A549 (cell line): ENCODE measurements at regions not wholly inside any gene's neighbourhood (a gene's known extent, or its start where the extent isn't known, plus 50 kb on each side); places are given as distances from the start of the nearest gene placed in this dataset.

ENCODE experiments used
- ATAC-seq, 2 experiments: fragments of 200-7000 bp in 1 of 2; fragments of >200 bp in 1 of 2; cut with Nextera tagmentation in 1 of 2; cut with Tn5 transposase in 1 of 2; 3 replicates each; pipeline versions ENCODE4 v1.8.0 to v1.9.1; 2018 to 2020; ENCODE audit warnings: mild to moderate bottlenecking in 1 of 2, moderate library complexity in 1 of 2
- CTCF ChIA-PET: fragments of 300-600 bp; sonication (Branson Sonifier 250); formaldehyde crosslinking; extraction: SDS; loops from one replicate; lab custom pipeline; 2021; ENCODE audit warnings: antibody characterized with exemption, inconsistent platforms; lab: Yijun Ruan, JAX
- POLR2A ChIA-PET: fragments of 350-600 bp; formaldehyde crosslinking; extraction: SDS; loops from one replicate; lab custom pipeline; 2021; ENCODE audit warnings: antibody characterized with exemption, inconsistent platforms; lab: Yijun Ruan, JAX
- DNase-seq, 2 experiments: peaks; one replicate each; pipeline versions ENCODE4 v3.0.0 to v3.0.0-alpha.2; 2011 to 2016; ENCODE audit warnings: low read depth in 1 of 2, low spot score in 1 of 2
- FAIRE-seq: peaks from 2 replicates; lab custom pipeline; 2011; peaks lifted over from hg19 to GRCh38; lab: Jason Lieb, UNC
- H3K27ac ChIP-seq, 2 experiments: fragments of >200 bp; sonication (Bioruptor Twin); formaldehyde crosslinking; 3 replicates each; pipeline ENCODE4 v1.5.1; 2016 to 2017
- H3K4me1 ChIP-seq: fragments of >200 bp; sonication (Bioruptor Twin); formaldehyde crosslinking; 3 replicates; pipeline ENCODE4 v1.6.1; 2016
- H3K4me2 ChIP-seq: fragments of >200 bp; sonication (Bioruptor Twin); formaldehyde crosslinking; 3 replicates; pipeline ENCODE4 v1.6.1; 2016
- H3K4me3 ChIP-seq: fragments of >200 bp; sonication (Bioruptor Twin); formaldehyde crosslinking; 3 replicates; pipeline ENCODE4 v1.5.1; 2016
- H3K9me3 ChIP-seq: fragments of >200 bp; sonication (Bioruptor Twin); formaldehyde crosslinking; 3 replicates; pipeline ENCODE4 v1.6.1; 2016
- ATOH8 ChIP-seq: fragments of 250-450 bp; sonication (Bioruptor Pico); IDR thresholded peaks from 2 replicates; pipeline ENCODE4 v1.5.0; 2020; ENCODE audit warnings: low read depth, mild to moderate bottlenecking, moderate library complexity
- CBX2 ChIP-seq: fragments of 200-600 bp; sonication (generic); IDR thresholded peaks from 2 replicates; pipeline ENCODE4 v1.6.1; 2016; ENCODE audit warnings: low read depth, mild to moderate bottlenecking, borderline replicate concordance
- CBX8 ChIP-seq: fragments of 200-600 bp; sonication (generic); IDR thresholded peaks from 2 replicates; pipeline ENCODE4 v1.6.1; 2016
- CHD2 ChIP-seq: fragments of 150-350 bp; IDR thresholded peaks from 2 replicates; pipeline ENCODE4 v1.6.1; 2014; ENCODE audit warnings: low read length; ENCODE audit not compliant: partially characterized antibody
- CHD4 ChIP-seq: fragments of 200-600 bp; sonication (generic); IDR thresholded peaks from 2 replicates; pipeline ENCODE4 v1.6.1; 2016; ENCODE audit warnings: antibody characterized with exemption, mild to moderate bottlenecking, borderline replicate concordance
- E2F6 ChIP-seq: IDR thresholded peaks from 2 replicates; pipeline ENCODE4 v1.6.1; 2012; ENCODE audit warnings: low read depth, borderline replicate concordance
- EHF ChIP-seq: fragments of 250-450 bp; sonication (Bioruptor Pico); IDR thresholded peaks from 2 replicates; pipeline ENCODE4 v1.5.0; 2020; ENCODE audit warnings: mild to moderate bottlenecking
- GATA3 ChIP-seq: IDR thresholded peaks from 2 replicates; pipeline ENCODE4 v1.6.1; 2012; ENCODE audit warnings: borderline replicate concordance
- HES2 ChIP-seq: fragments of >200 bp; sonication (Bioruptor Twin); formaldehyde crosslinking; IDR thresholded peaks from 2 replicates; pipeline ENCODE4 v1.6.1; 2016
- HEYL ChIP-seq: fragments of 250-450 bp; sonication (Bioruptor Pico); IDR thresholded peaks from 2 replicates; pipeline ENCODE4 v1.8.0; 2021; ENCODE audit warnings: mild to moderate bottlenecking, moderate library complexity
- HMGXB4 ChIP-seq: fragments of 250-450 bp; sonication (Bioruptor Pico); IDR thresholded peaks from 2 replicates; pipeline ENCODE4 v1.5.0; 2021; ENCODE audit warnings: mild to moderate bottlenecking, moderate library complexity, borderline replicate concordance
- HOXB13 ChIP-seq: fragments of 250-450 bp; sonication (Bioruptor Pico); IDR thresholded peaks from 2 replicates; pipeline ENCODE4 v1.5.0; 2020; ENCODE audit warnings: low read depth, mild to moderate bottlenecking, moderate library complexity
- HOXB5 ChIP-seq: fragments of 250-450 bp; sonication (Bioruptor Pico); IDR thresholded peaks from 2 replicates; pipeline ENCODE4 v1.5.0; 2020; ENCODE audit warnings: mild to moderate bottlenecking, moderate library complexity
- JUN ChIP-seq, 2 experiments: fragments of >200 bp; sonication (Bioruptor Twin); formaldehyde crosslinking; IDR thresholded peaks; 2 replicates in 1 of 2; 3 replicates in 1 of 2; pipeline ENCODE4 v1.6.1; 2016 to 2017
- JUNB ChIP-seq: fragments of >200 bp; sonication (Bioruptor Twin); formaldehyde crosslinking; IDR thresholded peaks from 2 replicates; pipeline ENCODE4 v1.6.1; 2016
- KDM5A ChIP-seq: fragments of 200-600 bp; sonication (generic); IDR thresholded peaks from 2 replicates; pipeline ENCODE4 v1.6.1; 2016; ENCODE audit warnings: antibody characterized with exemption, mild to moderate bottlenecking
- MAX ChIP-seq: IDR thresholded peaks from 2 replicates; pipeline ENCODE4 v1.6.1; 2012
- MAZ ChIP-seq: fragments of 150-350 bp; IDR thresholded peaks from 2 replicates; pipeline ENCODE4 v1.6.1; 2014; ENCODE audit warnings: antibody characterized with exemption, low read depth, low read length, borderline replicate concordance
- MYC ChIP-seq: IDR thresholded peaks from 2 replicates; pipeline ENCODE4 v1.6.1; 2012; ENCODE audit warnings: mild to moderate bottlenecking, inconsistent platforms, low read length, improper control_type of control experiment, borderline replicate concordance
- NFE2L2 ChIP-seq: fragments of 150-350 bp; conservative IDR thresholded peaks from 2 replicates; pipeline ENCODE4 v1.6.1; 2014; ENCODE audit warnings: low read length
- NR3C1 ChIP-seq: fragments of >200 bp; sonication (Bioruptor Twin); formaldehyde crosslinking; IDR thresholded peaks from 3 replicates; pipeline ENCODE4 v1.6.1; 2017
- PBX3 ChIP-seq: IDR thresholded peaks from 2 replicates; pipeline ENCODE4 v1.6.1; 2012
- RCOR1 ChIP-seq: fragments of 150-350 bp; IDR thresholded peaks from 2 replicates; pipeline ENCODE4 v1.6.1; 2014; ENCODE audit warnings: antibody characterized with exemption, low read length, low read depth
- REST ChIP-seq: fragments of 200-600 bp; sonication (generic); IDR thresholded peaks from 2 replicates; pipeline ENCODE4 v1.6.1; 2016; ENCODE audit warnings: antibody characterized with exemption, mild to moderate bottlenecking, moderate library complexity
- USF2 ChIP-seq: fragments of 450-650 bp; IDR thresholded peaks from 2 replicates; pipeline ENCODE4 v1.6.1; 2014; ENCODE audit warnings: antibody characterized with exemption
- ZSCAN20 ChIP-seq: fragments of 250-450 bp; sonication (Bioruptor Pico); IDR thresholded peaks from 2 replicates; pipeline ENCODE4 v1.8.0; 2022; ENCODE audit warnings: mild to moderate bottlenecking, moderate library complexity
- WGBS: methylation state at CpG from one replicate; pipeline ENCODE4 v1.1.6; 2017; ENCODE audit errors: missing lambda C conversion rate; 5-methylcytosine and 5-hydroxymethylcytosine counted together

- POLR2A ChIA-PET = no interaction called here
- CTCF ChIA-PET = no interaction called here
- Histone ChIP-seq H3K4me3 (no peak overlapping the region), H3K4me2 (no peak overlapping the region), H3K9me3 (no peaks in the 10 kb centered on the region), H3K27ac (no peak overlapping the region), H3K4me1 (no peaks in the 10 kb centered on the region)
- FAIRE-seq (no peak), DNase-seq (no peak), ATAC-seq (no peak)
- 14% methylated on average over 6 of the region's 6 CpGs for WGBS
- TF ChIP-seq JUN (IDR thresholded peaks at IDR 0.05) (no peak), JUNB (no peak), USF2 (no peak), REST (no peak), HOXB5 (CRISPR knock-in tag) (no peak), CHD4 (no peak), GATA3 (no peak), EHF (CRISPR knock-in tag) (no peak), MYC (no peak)
- TF ChIP-seq, all 56 proteins: peak for 0
These were observed 117.5 kb upstream of the CDH6 start for GRCh38 chr5:31075981-31076380.

GRCh38 chr5:31068287-31068686 lies 125.2 kb upstream of the CDH6 start:
- no peaks in the 10 kb centered on the region for H3K9me3 ChIP-seq
- no peak overlapping the region for H3K4me3 ChIP-seq
- H3K27ac ChIP-seq = no peak overlapping the region
- no peak for DNase-seq
- ChIA-PET POLR2A (no interaction called here), CTCF (no interaction called here)
- no peak overlapping the region for H3K4me2 ChIP-seq
- ATAC-seq = no peak
- WGBS = 18% methylated on average over 1 of the region's 1 CpG
- FAIRE-seq = no peak
- TF ChIP-seq HEYL (CRISPR knock-in tag) = no peak
- TF ChIP-seq KDM5A = no peak
- TF ChIP-seq NFE2L2 = no peak
- no peak for TF ChIP-seq ZSCAN20 (CRISPR knock-in tag)
- TF ChIP-seq NR3C1 = no peak
- TF ChIP-seq CBX2 = no peak
- TF ChIP-seq JUNB = no peak
- no peak for TF ChIP-seq CBX8
- TF ChIP-seq PBX3 = no peak
- TF ChIP-seq MAX = no peak
- TF ChIP-seq MAZ = no peak
- TF ChIP-seq HES2 = no peak
- TF ChIP-seq RCOR1 = no peak
- TF ChIP-seq HMGXB4 (CRISPR knock-in tag) = no peak
- no peak for TF ChIP-seq E2F6
- TF ChIP-seq ATOH8 (CRISPR knock-in tag) = no peak
- TF ChIP-seq CHD4 = no peak
- no peak for TF ChIP-seq HOXB13
- no peak for TF ChIP-seq CHD2
- TF ChIP-seq, all 56 proteins: peak for 0
- H3K4me1 ChIP-seq = no peaks in the 10 kb centered on the region
